GM18867 (cell line): ENCODE measurements at regions not wholly inside any gene's neighbourhood (a gene's known extent, or its start where the extent isn't known, plus 50 kb on each side); places are given as distances from the start of the nearest gene placed in this dataset.

Source experiments
- ATAC-seq: cut with Tn5 transposase; IDR thresholded peaks from one replicate; pipeline ENCODE4 v1.9.1; 2021; ENCODE audit warnings: mild to moderate bottlenecking, moderate library complexity; ENCODE audit not compliant: unreplicated experiment

DNA sequence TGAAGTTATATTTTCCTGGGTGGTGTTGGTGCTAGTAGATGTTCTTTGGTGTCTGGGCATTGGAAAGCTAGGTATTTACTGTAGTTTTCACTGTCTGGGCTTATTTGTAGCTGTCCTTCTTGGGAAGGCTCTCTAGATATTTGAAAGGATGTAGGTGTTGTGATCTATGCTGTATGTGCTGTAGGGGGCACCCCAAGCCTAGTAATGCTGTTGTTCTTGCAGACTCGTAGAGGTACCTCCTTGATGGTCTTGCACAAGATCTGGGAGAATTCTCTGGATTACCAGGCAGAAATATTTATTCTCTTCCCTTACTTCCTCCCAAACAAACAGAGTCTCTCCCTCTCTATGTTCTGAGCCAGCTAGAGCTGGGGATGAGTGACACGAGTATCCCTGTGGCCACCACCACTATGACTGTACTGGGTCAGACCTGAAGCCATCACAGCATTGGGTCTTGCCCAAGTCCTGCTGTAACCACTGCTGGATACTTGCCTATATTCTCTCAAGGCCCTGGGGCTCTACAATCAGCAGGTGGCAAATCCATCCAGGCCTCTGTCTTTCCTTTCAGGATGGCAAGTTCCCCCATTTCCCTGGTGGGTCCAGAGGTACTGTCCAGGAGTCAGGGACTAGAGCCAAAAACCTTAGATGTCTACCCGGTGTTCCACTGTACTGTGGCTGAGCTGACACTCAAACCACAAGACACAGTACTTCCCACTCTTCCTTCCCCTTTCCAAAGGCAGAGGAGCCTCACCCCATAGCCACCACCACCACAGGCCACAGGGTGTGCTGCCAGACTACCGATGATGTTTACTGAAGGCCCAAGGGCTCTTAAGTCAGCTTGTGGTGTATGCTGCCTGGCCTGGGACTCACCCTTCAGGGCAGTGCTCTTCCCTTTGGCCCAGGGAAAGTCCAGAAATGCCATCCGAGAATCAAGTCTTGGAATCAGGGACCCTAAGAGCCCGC, 195.2 kb upstream of the DPPA4 start:
- no peak for ATAC-seq

DNA sequence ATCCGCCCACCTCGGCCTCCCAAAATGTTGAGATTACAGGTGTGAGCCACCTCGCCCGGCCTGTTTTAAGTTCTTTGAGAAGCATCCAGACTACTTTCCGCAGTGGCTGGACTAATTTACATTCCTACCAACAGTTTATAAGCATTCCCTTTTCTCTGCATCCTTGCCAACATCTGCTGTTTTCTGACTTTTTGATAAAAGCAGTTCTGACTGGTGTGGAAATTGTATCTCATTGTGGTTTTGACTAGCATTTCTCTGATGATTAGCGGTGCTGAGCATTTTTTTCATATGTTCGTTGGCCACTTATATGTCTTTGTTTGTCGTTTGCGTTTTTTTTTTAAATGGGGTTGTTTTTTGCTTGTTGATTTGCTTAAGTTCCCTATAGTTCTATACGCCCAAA, 208.4 kb upstream of the DPPA4 start:
- no peak for ATAC-seq

DNA sequence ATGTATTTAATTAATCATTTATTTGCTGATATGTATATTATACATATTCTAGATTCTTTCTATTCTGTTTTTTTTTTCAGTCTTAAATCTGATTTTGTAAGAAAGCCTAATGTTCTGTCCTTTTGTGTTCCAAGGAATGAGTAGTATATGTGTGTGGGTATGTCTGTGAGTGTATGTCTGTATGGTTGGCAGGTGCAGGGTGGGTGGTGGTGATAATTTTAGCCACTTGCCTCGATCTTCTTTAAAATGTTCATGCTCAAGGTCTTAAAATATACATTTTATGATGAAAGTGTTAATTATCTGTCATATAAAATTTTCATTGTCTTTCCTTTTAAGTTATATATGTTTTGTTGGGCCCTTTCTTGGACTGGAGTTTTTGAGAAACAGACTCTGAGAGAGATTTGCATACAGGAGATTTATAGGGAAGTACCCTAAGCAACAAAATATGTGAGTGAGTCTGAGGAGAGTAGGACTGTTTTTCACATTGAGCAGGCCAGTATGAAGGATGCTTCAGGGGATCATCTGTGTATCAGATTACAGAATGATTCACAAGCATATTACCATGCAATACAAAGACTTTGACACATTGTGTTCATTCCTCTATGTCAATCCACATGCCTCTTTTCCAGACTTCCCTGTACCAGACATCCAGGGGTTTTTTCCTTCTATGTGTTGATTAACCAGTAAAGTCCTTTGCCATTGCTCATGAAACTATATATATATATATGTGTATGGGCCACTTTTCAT, 211.0 kb upstream of the DPPA4 start:
- ATAC-seq, result no peak

DNA sequence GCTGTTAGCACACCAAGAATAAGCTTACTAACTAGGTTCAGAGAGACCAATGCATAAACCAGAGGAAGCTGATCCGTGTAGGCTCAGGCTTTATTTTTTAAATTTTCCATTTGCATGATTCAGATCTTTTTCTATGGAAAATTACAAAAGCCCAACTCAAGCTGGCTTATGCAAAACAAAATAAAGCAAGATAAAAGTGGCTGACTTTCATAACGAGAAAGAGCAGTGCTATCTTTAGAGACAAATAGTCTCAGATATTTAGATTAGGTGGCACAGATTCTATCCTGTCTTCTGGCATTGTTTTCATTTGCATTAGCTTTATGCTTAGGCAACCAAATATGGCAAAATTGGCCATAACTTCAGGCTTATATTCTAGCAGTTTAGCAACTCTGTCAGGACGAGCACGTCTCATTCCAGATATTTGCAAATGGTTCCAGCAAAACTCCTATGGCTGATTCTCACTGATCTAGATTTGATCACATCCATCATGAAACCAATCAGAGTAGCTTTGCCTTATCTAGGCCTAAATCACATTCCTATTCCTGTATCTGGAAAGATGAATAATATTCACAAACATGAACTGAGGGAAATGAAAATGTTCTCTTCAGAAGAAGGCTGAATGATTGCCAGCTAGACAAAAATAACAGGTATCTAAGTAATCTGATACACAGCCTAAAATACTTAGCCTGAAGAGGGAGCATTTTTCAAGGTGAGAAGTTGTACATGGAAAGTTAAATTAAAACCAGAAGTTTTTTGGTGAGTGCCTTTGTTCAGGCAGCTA, 216.4 kb upstream of the DPPA4 start:
- no peak for ATAC-seq

DNA sequence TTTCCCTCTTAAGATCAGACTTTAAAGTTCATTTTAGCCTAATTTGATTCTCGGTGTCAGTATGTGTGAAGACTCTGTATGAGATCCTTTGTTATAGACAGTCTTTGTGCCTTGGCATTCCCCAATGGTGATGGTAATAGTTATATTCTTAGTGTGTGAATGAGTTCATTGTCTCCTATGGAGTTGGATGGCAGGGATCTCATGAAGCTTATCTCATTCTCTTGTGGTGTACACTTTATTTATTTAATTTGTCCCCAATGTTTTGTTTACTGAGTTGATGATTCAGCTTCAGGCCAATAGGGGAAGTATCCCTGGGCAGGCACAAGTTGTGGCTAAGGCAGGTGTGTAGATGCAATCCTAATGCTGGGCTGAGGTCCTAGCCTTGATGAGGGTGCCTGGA, 222.0 kb upstream of the DPPA4 start:
- no peak for ATAC-seq

DNA sequence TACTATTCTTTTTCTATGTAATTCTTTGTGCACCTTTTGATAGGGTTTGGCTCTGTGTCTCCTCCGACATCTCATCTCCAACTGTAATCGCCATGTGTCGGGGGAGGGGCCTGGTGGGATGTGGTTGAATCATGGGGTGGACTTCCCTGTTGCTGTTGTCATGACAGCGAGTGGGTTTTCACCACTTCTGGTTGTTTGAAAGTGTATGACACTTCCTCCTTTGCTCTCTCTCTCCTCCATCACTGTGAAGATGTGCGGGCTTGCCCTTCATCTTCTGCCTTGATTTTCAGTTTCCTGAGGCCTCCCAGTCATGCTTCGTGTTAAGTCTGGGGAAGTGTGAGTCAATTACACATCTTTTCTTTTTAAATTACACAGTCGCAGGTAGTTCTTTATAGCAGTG, 225.8 kb upstream of the DPPA4 start:
- no peak for ATAC-seq

DNA sequence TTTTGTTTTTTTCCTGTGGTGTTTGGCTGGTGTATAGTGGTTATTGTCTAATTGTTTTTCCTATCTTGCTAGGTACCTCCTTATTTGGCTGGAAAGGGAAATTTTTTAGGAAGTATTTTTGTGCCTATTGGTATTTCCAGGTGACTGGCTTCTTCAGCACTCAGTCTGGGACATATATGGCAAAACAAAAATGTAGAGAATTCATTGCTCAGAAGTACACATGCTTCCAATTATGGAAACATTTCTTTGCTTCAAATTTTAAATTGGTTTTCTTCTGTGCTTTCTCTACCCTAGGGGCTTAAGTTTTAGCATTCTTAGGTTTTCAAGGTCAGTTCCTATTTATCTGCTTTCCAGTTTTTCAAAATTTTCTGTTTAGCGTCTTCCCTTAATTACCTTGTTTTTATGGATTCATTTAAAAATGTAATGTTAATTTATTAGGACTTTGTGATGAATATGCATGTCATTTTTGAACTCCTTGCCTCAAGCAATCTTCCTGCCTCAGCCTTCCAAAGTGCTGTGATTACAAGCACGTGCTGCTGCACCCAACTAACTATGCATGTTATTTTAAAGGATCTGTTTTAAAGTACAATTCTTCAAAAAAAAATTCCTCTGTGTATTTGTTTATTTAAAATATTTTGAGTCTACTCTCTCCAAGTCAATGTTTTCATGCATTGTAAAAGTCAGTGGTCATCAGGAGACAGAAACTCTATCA, 231.9 kb upstream of the DPPA4 start:
- no peak for ATAC-seq

DNA sequence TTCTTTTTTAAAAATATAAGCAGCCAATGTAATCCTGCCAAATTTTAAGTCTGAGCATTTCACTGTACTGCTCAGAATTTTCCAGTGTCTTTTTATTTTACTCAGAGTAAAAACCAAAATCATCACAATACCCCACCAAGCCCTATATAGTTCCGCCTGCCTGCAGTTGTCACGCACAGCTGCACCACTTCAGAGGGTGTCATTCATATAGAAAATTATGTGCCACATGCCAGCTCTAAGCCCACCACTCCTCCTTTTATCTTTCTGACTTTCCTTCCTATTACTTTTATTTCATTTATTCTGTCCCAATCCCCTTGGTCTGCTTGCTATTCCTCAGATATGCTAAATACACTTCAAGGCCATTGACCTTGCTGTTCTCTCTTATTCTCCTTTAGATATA, 233.1 kb upstream of the DPPA4 start:
- ATAC-seq, result no peak

DNA sequence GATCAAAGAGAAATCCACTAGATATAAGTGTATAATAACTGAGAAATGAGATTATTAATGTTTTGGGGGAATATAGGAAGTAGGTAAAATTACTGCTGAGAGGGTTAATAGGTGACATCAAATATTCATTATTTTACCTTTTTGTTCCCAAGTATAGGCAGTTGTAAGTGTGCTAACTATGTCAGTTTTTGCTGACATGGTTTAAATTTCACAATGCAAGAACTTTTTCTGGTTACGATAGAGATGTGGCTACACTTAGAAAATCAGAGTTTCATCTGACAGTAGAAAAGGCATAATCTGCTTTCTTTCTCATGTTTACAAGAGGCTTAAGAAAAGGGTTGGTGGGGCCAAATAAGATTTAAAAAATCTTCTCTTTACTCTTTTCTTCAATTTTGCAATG, 235.0 kb upstream of the DPPA4 start:
- ATAC-seq, result no peak

DNA sequence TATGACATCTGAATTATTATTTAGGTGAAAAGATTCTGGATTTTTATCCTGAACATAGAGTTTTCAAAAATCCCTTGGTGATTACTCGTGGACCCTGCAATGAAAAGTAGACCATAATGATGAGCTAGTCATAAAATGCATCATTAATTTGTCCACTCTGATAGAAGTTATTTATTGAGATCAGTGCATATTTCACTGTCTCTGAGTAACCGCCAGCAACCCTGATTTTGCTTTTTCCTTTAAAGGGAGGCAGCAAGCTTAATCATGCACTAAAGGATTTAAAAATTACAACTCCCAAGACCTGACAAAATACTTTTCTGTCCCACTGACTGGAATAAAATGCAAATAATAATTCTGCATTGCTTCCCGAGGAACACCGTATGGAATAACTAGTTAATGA, 259.6 kb upstream of the DPPA4 start:
- no peak for ATAC-seq

DNA sequence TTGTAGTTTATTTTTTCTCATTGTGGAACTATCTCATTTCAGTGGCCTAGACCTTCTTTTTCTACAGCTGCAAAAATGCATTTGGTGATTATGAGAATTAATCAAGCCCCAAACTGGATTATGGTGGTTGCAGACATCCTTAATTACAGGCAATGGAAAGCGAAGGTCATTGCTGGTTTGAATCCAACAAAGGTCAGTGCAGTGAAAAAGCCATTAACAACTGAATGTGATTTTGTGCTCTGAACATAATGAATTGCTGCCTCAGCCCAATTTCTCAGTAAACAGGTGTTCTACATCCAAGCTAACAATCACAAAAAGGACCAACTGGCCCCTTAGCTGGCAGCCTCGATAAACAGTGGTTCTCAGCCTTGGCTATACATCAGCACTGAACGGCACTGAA, 260.1 kb upstream of the DPPA4 start:
- no peak for ATAC-seq

DNA sequence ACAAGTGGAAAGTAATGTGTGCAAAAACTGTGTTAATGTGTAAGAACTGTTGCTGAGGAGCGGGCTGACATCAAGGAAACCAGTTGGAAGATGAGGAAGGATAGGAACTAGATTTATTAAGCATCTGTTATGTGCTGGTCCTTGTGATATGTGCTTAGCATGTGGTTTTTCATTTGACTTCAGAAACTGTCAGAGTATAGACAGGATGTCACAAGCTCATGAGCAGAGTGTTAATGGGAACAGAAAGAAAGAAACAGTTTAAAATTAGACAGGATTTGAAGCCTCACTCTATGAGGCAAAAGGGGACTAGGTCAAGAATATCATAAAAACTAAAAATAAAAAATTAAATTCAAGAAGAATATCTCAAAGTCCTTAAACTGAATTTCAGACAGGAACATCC, 270.6 kb upstream of the DPPA4 start:
- no peak for ATAC-seq

DNA sequence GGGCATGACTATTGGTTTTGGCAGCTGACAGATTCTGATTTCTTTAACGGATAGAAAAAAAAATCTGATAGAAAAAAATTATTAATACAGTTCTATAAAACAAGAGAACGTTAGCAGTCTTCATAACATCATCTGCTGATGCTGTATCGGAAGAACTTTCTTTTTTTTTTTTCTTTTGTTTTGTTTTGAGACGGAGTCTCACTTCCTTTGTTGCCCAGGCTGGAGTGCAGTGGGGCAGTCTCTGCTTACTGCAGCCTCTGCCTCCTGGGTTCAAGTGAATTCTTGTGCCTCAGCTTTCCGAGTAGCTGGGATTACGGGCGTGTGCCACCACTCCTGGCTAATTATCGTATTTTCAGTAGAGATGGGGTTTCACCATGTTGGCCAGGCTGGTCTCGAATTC, 271.2 kb upstream of the DPPA4 start:
- ATAC-seq, result no peak

DNA sequence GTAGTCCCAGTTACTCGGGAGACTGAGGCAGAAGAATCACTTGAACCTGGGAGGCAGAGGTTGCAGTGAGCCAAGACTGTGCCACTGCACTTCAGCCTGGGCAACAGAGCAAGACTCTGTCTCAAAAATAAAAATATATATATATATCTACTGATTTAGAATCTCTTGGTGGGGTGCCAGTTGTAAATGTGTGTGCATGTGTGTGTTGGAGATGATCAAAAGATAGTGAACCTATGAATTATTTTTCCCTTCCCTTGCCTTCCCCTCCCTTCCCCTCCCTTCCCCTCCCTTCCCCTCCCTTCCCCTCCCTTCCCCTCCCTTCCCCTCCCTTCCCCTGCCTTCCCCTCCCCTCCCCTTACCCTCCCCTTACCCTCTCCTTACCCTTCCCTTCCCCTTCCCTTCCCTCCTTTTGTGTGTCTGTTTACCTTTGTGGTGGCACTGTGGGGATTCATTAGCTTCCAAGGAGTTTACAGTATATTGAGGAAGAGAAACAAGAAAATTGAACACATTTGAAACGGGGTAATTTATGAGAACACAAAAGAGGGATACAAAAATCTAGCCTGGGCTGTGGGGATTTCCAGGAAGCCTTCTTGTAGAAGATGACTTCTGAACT, 281.5 kb upstream of the DPPA4 start:
- ATAC-seq, result no peak

DNA sequence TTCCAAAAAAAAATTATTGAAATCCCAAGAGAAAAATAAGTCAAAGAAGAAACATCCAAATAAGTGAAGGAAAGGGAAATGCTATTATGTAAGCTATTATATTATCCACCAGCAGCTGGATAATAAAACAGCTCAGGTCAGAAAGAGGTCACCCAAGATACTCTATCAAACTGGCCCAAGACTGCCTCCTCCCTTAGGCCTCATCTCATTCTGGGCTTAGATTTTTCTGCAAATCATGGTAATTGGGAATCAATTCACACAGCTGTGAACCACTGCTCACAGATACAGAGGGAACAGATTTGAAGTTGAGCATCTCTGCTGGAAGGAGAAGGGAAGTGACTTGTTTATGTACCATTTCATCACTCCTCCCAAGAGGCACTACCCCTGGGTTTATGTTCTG, 294.6 kb upstream of the DPPA4 start:
- no peak for ATAC-seq

DNA sequence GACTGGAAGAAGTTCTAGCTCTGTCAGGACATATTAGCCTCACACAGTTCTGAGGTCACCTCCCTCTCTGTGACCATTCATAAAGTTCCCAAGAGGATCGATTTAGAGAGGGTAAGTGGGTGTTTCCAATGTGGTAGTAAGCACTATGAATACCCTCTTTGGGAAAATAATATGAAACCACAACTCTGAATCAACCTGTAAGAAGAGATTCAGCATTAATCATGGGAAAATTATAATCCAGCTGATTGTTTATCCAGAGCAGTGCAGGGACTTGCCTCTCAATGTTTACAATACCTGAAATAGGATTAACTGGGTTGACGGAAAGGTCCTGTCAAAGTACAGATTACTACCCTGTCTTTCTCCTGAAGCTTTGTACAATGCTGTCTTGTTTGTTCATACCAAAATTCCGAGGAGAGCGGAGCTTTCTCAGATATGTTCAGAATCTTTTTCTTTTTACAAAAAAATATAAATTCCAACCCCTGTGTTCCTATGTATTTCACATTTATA, 302.9 kb upstream of the DPPA4 start:
- ATAC-seq, result no peak

DNA sequence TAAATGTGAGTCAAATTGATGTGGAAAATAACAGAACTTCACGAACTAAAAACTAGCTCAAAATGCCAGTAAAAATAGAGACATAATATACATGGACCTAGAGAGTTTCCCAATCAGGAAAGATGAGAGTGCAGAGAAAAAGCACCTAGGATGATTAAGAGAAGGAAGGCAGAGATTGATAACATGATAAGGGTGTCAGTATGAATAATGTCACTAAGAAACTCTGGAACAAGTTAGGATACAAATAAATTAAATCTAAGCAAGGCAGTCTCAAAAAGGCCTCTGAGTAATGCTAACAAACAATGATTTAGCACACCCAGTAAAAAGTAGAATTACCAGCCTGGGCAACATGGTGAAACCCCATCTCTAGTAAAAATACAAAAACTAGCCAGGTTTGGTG, 304.7 kb upstream of the DPPA4 start:
- ATAC-seq, result no peak

DNA sequence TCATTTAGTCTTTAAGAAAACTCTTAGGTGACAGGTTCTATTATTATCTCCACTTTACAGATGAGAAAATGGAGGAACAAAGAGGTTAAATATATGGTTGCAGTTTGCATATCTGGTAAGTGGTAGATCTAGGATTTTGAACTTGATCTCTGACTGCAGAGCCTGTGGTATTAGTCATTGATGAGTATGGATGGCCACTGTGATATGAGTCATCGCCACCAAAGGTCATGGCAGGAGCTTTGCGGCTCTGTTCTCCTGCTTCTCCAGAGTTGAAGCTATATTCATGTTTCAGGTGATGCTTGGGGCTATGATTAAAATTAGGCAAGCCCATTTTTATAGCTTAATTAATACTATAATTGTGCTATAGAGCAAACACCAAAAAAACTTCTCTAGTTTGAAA, 306.2 kb upstream of the DPPA4 start:
- ATAC-seq, result peak; percentile 43

DNA sequence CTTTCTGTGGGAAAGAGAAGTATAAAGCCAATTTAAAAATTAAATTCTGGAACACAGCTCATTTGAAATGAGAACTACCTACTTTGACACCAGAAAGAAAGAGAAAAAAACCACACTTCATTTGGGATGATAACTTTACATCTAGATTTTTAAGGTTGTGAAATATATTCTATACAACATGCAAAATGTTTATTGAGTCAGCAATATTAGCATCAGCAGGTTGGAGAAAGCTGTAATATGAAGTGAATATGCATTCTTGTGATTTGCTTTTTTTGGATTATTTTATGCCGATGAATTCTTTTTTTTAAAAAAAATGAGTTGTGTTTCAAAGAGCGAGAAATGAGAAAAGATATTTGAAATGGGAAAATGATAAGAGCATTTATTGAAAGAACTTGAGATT, 307.0 kb upstream of the DPPA4 start:
- no peak for ATAC-seq

DNA sequence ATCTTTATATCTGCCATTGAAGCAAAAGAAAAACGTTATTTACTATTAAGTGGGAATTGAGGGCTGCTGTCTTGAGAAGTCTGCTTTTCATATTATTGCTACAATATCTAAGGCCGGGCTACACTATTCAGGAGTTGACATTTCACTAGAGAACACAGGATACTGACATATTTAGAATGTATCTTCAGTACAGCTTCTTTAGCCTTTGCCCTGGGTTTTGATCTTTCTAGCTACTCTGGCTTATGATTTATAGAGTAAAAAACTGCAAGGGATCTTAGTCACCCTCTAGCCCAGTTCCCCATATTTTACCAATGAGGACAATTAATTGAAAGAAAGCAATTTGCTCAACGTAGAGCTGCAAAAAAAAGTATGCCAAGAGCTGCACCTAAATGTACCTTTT, 307.4 kb upstream of the DPPA4 start:
- ATAC-seq, result no peak
